PFSK-1 (cell line): ENCODE measurements at regions not wholly inside any gene's neighbourhood (a gene's known extent, or its start where the extent isn't known, plus 50 kb on each side); places are given as distances from the start of the nearest gene placed in this dataset.

Source experiments
- FOXP2 ChIP-seq: optimal IDR thresholded peaks from 2 replicates; pipeline ENCODE3; 2011; ENCODE audit warnings: borderline replicate concordance, control low read depth, inconsistent platforms; ENCODE audit not compliant: insufficient read depth; ENCODE audit errors: extremely low read length, extremely low read depth
- POLR2AphosphoS5 ChIP-seq: IDR thresholded peaks from 2 replicates; pipeline ENCODE4 v1.6.1; 2012; ENCODE audit warnings: low read depth, mild to moderate bottlenecking, control low read depth, low read length, moderate library complexity
- SIN3A ChIP-seq: IDR thresholded peaks from 2 replicates; pipeline ENCODE4 v1.6.1; 2012; ENCODE audit warnings: mild to moderate bottlenecking, low read length, moderate library complexity, borderline replicate concordance; ENCODE audit not compliant: insufficient read depth
- TAF1 ChIP-seq: IDR thresholded peaks from 2 replicates; pipeline ENCODE4 v1.6.1; 2012; ENCODE audit warnings: low read length, control low read depth, borderline replicate concordance; ENCODE audit not compliant: insufficient read depth
- TF ChIP-seq, protein P1 (sequence below), 2 experiments: IDR thresholded peaks; 2 replicates each; pipeline versions ENCODE4 v1.6.1 to v1.8.0; 2011 to 2012; ENCODE audit warnings: low read depth in 2 of 2, low read length in 2 of 2, control low read depth in 1 of 2, inconsistent platforms in 1 of 2, mild to moderate bottlenecking in 1 of 2, moderate library complexity in 1 of 2; ENCODE audit not compliant: insufficient read depth in 1 of 2

DNA sequence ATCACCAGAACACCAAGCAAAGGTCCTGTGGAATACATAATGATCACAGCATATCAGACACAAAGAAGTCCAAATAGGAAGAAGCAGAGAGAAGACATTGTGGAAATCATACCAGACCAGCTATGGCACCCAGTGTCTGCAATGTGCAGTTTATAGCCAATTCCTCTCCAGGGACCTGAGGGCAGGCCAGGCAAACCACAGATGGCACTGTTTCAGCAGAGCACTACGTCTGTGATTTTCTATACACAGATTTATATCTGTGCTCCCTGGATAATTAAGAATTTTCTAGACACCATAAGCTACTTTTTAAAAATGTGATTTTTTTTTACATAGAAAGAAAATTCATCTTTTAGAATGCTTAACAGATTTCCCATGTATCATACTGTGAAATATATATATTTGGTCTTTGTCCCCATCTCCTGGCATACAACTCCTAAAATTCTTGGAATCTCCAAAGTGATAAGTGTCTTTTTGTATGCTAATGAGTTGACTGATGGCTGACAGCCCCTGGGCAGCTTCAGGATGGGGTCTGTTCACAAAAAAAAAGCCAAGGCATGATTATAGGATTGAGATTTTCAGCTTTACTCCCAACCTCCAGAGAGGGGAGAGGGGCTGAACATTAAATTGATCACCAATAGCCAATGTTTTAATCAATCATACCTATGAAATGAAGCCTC, 498.1 kb downstream of the SIPA1L2 start:
- TF ChIP-seq POLR2AphosphoS5, result no peak
- no peak for TF ChIP-seq SIN3A
- no peak for TF ChIP-seq TAF1
- TF ChIP-seq, protein P1, sequence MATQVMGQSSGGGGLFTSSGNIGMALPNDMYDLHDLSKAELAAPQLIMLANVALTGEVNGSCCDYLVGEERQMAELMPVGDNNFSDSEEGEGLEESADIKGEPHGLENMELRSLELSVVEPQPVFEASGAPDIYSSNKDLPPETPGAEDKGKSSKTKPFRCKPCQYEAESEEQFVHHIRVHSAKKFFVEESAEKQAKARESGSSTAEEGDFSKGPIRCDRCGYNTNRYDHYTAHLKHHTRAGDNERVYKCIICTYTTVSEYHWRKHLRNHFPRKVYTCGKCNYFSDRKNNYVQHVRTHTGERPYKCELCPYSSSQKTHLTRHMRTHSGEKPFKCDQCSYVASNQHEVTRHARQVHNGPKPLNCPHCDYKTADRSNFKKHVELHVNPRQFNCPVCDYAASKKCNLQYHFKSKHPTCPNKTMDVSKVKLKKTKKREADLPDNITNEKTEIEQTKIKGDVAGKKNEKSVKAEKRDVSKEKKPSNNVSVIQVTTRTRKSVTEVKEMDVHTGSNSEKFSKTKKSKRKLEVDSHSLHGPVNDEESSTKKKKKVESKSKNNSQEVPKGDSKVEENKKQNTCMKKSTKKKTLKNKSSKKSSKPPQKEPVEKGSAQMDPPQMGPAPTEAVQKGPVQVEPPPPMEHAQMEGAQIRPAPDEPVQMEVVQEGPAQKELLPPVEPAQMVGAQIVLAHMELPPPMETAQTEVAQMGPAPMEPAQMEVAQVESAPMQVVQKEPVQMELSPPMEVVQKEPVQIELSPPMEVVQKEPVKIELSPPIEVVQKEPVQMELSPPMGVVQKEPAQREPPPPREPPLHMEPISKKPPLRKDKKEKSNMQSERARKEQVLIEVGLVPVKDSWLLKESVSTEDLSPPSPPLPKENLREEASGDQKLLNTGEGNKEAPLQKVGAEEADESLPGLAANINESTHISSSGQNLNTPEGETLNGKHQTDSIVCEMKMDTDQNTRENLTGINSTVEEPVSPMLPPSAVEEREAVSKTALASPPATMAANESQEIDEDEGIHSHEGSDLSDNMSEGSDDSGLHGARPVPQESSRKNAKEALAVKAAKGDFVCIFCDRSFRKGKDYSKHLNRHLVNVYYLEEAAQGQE (IDR thresholded peaks at IDR 0.05; ENCODE audit: insufficient read depth in 1 of 2, low read depth in 2 of 2, low read length in 2 of 2), result no peak
- TF ChIP-seq FOXP2, result no peak

DNA sequence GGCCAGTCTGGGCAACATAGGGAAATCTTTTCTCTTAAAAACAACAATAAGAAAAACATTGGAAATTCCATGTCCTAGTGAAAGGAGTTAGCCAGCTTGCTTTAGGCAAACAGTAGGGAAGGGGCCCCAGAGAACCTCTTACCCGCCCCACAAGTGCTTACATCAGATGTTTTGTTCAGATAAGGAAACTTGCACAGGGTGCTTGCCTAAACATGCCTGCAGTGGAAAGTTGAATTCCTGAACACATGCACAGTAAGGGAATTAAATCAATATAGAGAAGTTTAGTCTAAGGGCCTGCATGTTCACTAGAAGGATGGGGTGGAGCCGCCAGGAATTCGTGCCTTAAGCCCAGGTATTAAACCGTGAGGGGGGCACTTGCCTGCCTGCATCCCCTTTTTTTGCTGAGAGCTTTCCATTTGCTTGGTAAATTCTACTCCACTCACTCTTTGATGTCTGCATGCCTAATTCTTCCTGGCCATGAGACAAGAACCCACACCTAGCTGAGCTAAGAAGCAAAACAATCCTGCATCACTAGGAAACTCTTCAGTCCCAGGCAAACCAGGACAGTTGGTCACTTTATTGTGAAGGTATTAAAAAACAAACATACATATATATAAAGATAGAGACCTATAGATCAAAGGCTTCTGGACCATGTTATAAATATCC, 499.0 kb downstream of the SIPA1L2 start:
- TF ChIP-seq FOXP2 (no peak), TAF1 (no peak)

DNA sequence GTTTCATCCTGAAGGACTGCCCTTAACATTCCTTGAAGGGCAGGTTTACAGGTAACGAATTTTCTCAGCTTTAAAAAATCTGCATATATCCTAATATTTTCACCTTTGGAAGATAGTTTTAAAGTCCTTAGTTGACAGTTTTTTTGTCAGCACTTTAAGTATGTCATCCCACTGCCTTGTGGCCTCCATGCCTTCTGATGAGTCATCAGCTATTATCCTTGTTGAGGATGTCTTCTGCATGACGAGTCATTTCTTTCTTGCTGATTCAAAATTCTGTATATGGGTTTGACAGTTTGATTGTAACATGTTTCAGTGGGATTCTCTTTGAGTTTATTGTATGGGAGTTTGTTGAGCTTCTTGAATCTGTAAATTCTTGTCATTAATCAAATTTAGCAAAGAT, 500.6 kb downstream of the DISC1 start:
- TF ChIP-seq TAF1 (no peak), SIN3A (no peak), FOXP2 (no peak), POLR2AphosphoS5 (no peak)
- TF ChIP-seq, protein P1 (IDR thresholded peaks at IDR 0.05; ENCODE audit: insufficient read depth in 1 of 2, low read depth in 2 of 2, low read length in 2 of 2), result no peak

DNA sequence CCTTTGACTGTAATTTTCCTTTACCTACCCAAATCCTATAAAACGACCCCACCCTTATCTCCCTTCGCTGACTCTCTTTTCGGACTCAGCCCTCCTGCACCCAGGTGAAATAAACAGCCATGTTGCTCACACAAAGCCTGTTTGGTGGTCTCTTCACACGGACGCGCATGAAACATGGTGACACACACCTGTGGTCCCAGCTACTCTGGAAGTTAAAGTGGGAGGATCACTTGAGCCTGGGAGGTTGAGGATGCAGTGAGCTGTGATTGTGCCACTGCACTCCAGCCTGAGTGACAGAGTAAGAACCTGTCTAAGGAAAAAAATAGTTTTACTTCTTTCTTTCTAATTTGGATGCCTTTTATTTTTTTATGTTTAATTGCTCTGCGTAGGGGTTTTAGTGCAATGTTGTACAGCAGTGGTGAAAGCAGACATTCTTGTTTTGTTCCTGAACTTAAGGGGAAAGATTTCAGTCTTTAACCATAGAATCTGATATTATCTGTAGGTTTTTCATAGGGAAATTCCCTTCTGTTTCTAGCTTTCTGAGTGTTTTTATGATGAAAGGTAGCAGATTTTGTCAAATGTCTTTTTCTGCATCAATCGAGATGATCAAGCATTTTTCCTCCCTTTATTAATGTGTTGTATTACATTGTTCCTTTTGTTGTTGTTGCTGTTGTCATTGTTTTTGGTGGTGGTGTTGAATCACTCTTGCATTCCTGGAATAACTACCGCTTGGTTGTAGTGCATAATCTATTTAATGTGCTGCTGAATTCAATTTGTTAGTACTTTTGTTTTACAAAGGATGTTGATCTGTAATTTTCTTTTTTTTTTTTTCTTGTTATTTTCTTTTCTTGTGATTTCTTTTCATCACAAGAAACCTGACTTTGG, 497.4 kb downstream of the DISC1 start:
- no peak for TF ChIP-seq TAF1
- no peak for TF ChIP-seq SIN3A
- no peak for TF ChIP-seq POLR2AphosphoS5
- TF ChIP-seq, protein P1 (IDR thresholded peaks at IDR 0.05; ENCODE audit: insufficient read depth in 1 of 2, low read depth in 2 of 2, low read length in 2 of 2), result no peak
- TF ChIP-seq FOXP2, result no peak

DNA sequence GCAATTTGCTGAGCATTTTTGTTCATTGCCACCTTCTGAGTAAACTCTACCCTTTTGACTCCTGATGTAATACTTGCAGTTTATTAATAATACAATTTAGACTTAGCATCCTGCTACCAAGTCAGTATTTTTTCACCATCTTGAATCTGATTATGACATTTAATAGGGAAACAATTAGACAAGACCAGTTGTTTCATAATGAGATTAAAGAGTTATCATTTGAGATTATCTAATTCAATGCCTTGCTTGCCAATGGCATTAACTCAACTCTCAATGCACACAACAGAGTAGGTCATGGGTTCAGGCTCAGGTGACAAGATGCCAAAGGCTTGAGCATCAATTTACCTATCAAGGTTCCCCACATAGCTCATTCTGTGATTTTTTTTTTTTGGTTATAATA, 488.4 kb downstream of the DISC1 start:
- TF ChIP-seq FOXP2, result no peak
- no peak for TF ChIP-seq SIN3A
